Lower leg skin (tissue), 3 donors: ENCODE measurements at regions not wholly inside any gene's neighbourhood (a gene's known extent, or its start where the extent isn't known, plus 50 kb on each side); places are given as distances from the start of the nearest gene placed in this dataset.

Experiments used
- POLR2A ChIP-seq, 2 donors: fragments of 450-650 bp; IDR thresholded peaks; one replicate each; pipeline ENCODE4 v1.6.1; 2016 to 2017; ENCODE audit warnings: antibody characterized with exemption in 2 of 2, mild to moderate bottlenecking in 1 of 2, moderate library complexity in 1 of 2
- TF ChIP-seq, protein P1 (sequence below), 3 donors: fragments of 450-650 bp; IDR thresholded peaks; one replicate each; pipeline ENCODE4 v1.5.1; 2016; ENCODE audit warnings: antibody characterized with exemption in 3 of 3, mild to moderate bottlenecking in 3 of 3, moderate library complexity in 2 of 3

- TF ChIP-seq, protein P1, sequence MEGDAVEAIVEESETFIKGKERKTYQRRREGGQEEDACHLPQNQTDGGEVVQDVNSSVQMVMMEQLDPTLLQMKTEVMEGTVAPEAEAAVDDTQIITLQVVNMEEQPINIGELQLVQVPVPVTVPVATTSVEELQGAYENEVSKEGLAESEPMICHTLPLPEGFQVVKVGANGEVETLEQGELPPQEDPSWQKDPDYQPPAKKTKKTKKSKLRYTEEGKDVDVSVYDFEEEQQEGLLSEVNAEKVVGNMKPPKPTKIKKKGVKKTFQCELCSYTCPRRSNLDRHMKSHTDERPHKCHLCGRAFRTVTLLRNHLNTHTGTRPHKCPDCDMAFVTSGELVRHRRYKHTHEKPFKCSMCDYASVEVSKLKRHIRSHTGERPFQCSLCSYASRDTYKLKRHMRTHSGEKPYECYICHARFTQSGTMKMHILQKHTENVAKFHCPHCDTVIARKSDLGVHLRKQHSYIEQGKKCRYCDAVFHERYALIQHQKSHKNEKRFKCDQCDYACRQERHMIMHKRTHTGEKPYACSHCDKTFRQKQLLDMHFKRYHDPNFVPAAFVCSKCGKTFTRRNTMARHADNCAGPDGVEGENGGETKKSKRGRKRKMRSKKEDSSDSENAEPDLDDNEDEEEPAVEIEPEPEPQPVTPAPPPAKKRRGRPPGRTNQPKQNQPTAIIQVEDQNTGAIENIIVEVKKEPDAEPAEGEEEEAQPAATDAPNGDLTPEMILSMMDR (IDR thresholded peaks at IDR 0.05), result no peak
- no peak for TF ChIP-seq POLR2A (IDR thresholded peaks at IDR 0.05)
Measured at GRCh38 chr13:107305178-107305577, 737.2 kb upstream of the ARGLU1 start.
